MCF 10A (cell line): ENCODE measurements at regions not wholly inside any gene's neighbourhood (a gene's known extent, or its start where the extent isn't known, plus 50 kb on each side); places are given as distances from the start of the nearest gene placed in this dataset.

Source experiments
- BruUV-seq: library from RNA; stranded (reverse); fragments of 400-500 nt; replicated peaks from 2 replicates; lab custom pipeline; 2021; lab: Mats Ljungman, UMichigan
- CTCF ChIA-PET: fragments of 300-600 bp; sonication (Branson Sonifier 250); formaldehyde crosslinking; extraction: SDS; loops from one replicate; lab custom pipeline; 2021; ENCODE audit warnings: antibody characterized with exemption, inconsistent platforms; lab: Yijun Ruan, JAX
- POLR2A ChIA-PET: fragments of 300-600, 350-650 bp; sonication (Branson Sonifier 250); formaldehyde crosslinking; extraction: SDS; loops from one replicate; lab custom pipeline; 2020; ENCODE audit warnings: antibody characterized with exemption, inconsistent platforms; lab: Yijun Ruan, JAX
- DNase-seq: peaks from one replicate; pipeline ENCODE4 v3.0.0-alpha.2; 2018; ENCODE audit not compliant: unreplicated experiment
- H3K27ac Mint-ChIP-seq: one replicate; pipeline ENCODE4 v1.8.0; 2022; ENCODE audit warnings: mild to moderate bottlenecking, low read depth, mixed read lengths; ENCODE audit not compliant: unreplicated experiment
- H3K27me3 Mint-ChIP-seq: one replicate; pipeline ENCODE4 v1.8.0; 2022; ENCODE audit warnings: mixed read lengths; ENCODE audit not compliant: insufficient read depth, unreplicated experiment
- H3K36me3 Mint-ChIP-seq: one replicate; pipeline ENCODE4 v1.8.0; 2022; ENCODE audit warnings: mild to moderate bottlenecking, moderate library complexity, mixed read lengths; ENCODE audit not compliant: insufficient read depth, unreplicated experiment
- H3K4me1 Mint-ChIP-seq: one replicate; pipeline ENCODE4 v1.8.0; 2022; ENCODE audit warnings: mixed read lengths; ENCODE audit not compliant: insufficient read depth, unreplicated experiment
- H3K4me3 Mint-ChIP-seq: one replicate; pipeline ENCODE4 v1.8.0; 2022; ENCODE audit warnings: mild to moderate bottlenecking, moderate library complexity, mixed read lengths; ENCODE audit not compliant: unreplicated experiment
- H3K9me3 Mint-ChIP-seq: one replicate; pipeline ENCODE4 v1.8.0; 2022; ENCODE audit warnings: mixed read lengths; ENCODE audit not compliant: unreplicated experiment
- intact Hi-C: fragments of 100-400 bp; cut with micrococcal nuclease; formaldehyde crosslinking; loops from 2 replicates; pipeline ENCODE4 v1.14.1; 2022
- TF ChIP-seq, protein P1 (sequence below): fragments of 200-600 bp; IDR thresholded peaks from one replicate; pipeline ENCODE4 v1.8.0; 2022; ENCODE audit warnings: antibody characterized with exemption, mild to moderate bottlenecking; ENCODE audit not compliant: unreplicated experiment

DNA sequence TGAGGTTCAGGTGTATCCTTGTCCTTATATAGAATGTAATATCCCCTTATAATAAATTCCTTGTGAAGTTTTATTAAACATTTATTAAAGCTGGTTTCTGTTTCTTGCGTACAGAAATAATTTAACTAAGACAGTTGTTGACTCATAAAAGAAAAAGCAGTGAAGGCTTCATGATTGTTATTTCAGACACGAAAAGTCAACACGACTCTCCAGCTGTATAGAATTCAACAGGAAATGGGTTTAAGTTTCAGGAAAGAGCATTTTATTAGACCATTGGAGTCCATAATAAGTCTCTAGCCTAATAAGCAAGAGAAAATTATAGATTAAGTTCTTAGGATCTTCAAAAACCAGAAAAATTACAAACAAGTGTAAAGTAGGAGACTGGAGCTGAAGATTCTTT, 62.2 kb downstream of the KCNE4 start:
- no peak for DNase-seq
- Mint-ChIP-seq H3K27me3 (no peaks in the 10 kb centered on the region), H3K27ac (no peak overlapping the region), H3K9me3 (no peaks in the 10 kb centered on the region), H3K4me1 (no peaks in the 10 kb centered on the region), H3K36me3 (no peaks in the 10 kb centered on the region), H3K4me3 (no peak overlapping the region)
- ChIA-PET POLR2A (no interaction called here), CTCF (interaction anchor here (3.3 kb wide), 1 partner anchor 12 kb away, joined by 24 read pairs; no protein-coding TSS in a partner anchor)
- intact Hi-C loops: no loop called here
- TF ChIP-seq, protein P1, sequence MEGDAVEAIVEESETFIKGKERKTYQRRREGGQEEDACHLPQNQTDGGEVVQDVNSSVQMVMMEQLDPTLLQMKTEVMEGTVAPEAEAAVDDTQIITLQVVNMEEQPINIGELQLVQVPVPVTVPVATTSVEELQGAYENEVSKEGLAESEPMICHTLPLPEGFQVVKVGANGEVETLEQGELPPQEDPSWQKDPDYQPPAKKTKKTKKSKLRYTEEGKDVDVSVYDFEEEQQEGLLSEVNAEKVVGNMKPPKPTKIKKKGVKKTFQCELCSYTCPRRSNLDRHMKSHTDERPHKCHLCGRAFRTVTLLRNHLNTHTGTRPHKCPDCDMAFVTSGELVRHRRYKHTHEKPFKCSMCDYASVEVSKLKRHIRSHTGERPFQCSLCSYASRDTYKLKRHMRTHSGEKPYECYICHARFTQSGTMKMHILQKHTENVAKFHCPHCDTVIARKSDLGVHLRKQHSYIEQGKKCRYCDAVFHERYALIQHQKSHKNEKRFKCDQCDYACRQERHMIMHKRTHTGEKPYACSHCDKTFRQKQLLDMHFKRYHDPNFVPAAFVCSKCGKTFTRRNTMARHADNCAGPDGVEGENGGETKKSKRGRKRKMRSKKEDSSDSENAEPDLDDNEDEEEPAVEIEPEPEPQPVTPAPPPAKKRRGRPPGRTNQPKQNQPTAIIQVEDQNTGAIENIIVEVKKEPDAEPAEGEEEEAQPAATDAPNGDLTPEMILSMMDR: no peak
- BruUV-seq: no TSS peak

- H3K4me3 Mint-ChIP-seq: no peak overlapping the region
Observed at GRCh38 chr2:223114917-223115316, 62.9 kb downstream of the KCNE4 start.

GRCh38 chr2:223117533-223117932, 65.5 kb downstream of the KCNE4 start:
- ChIA-PET CTCF (interaction anchor here (0.6 to 0.9 kb wide), 4 partner anchors 22 to 146 kb away, joined by 3 to 4 read pairs (median 4); no protein-coding TSS in a partner anchor), POLR2A (no interaction called here)

More at GRCh38 chr2:223114917-223115316, 62.9 kb downstream of the KCNE4 start:
- Mint-ChIP-seq H3K36me3 (no peaks in the 10 kb centered on the region), H3K27me3 (no peaks in the 10 kb centered on the region), H3K9me3 (no peaks in the 10 kb centered on the region), H3K4me1 (no peaks in the 10 kb centered on the region), H3K27ac (no peak overlapping the region)
- TF ChIP-seq, protein P1: no peak
- no TSS peak for BruUV-seq
- CTCF ChIA-PET: interaction anchor here (3.3 kb wide), 1 partner anchor 13 kb away, joined by 24 read pairs; no protein-coding TSS in a partner anchor
- POLR2A ChIA-PET: no interaction called here
- intact Hi-C loops: no loop called here
- DNase-seq: no peak

GRCh38 chr2:223121283-223121682, 69.3 kb downstream of the KCNE4 start:
- CTCF ChIA-PET: no interaction called here
- no TSS peak for BruUV-seq

More at GRCh38 chr2:223117533-223117932, 65.5 kb downstream of the KCNE4 start:
- Mint-ChIP-seq H3K4me3 (no peak overlapping the region), H3K9me3 (no peaks in the 10 kb centered on the region), H3K27ac (no peak overlapping the region), H3K4me1 (no peaks in the 10 kb centered on the region), H3K27me3 (no peaks in the 10 kb centered on the region), H3K36me3 (no peaks in the 10 kb centered on the region)
- DNase-seq: no peak
- intact Hi-C loops: no loop called here
- TF ChIP-seq, protein P1: no peak
- BruUV-seq: no TSS peak

More at GRCh38 chr2:223121283-223121682, 69.3 kb downstream of the KCNE4 start:
- Mint-ChIP-seq H3K36me3 (no peaks in the 10 kb centered on the region), H3K4me1 (no peaks in the 10 kb centered on the region), H3K9me3 (no peaks in the 10 kb centered on the region), H3K27me3 (no peaks in the 10 kb centered on the region), H3K4me3 (no peak overlapping the region), H3K27ac (no peak overlapping the region)
- intact Hi-C loops: no loop called here
- DNase-seq: no peak
- POLR2A ChIA-PET: interaction anchor here (0.7 kb wide), 1 partner anchor 24 kb away, joined by 3 read pairs; no protein-coding TSS in a partner anchor
- TF ChIP-seq, protein P1: no peak
